ENCODE measurements at regions not wholly inside any gene's neighbourhood (a gene's known extent, or its start where the extent isn't known, plus 50 kb on each side); places are given as distances from the start of the nearest gene placed in this dataset.

GRCh38 chr5:27208051-27208450 is 169.7 kb upstream of the CDH9 start:
- H3K9me3 ChIP-seq (ENCODE audit: insufficient read depth, low read length, severe bottlenecking), result peaks cover 6% of the 10 kb centered on the region

GRCh38 chr5:27191786-27192510 is 153.6 kb upstream of the CDH9 start:
- Histone ChIP-seq H3K4me2 (ENCODE audit: insufficient read depth, low read length) (no peak overlapping the region), H2AFZ (ENCODE audit: low read depth, low read length) (no peak overlapping the region), H3K79me2 (ENCODE audit: insufficient read depth, low read length) (no peaks in the 10 kb centered on the region), H3K4me3 (ENCODE audit: low read depth in 1 of 2, low read length in 2 of 2) (no peak overlapping the region), H3K4me1 (ENCODE audit: insufficient read depth, low read length) (no peaks in the 10 kb centered on the region), H3K27ac (ENCODE audit: low read length) (no peak overlapping the region), H3K9ac (ENCODE audit: low read depth, low read length) (no peak overlapping the region), H3K36me3 (ENCODE audit: insufficient read depth, low read length) (no peaks in the 10 kb centered on the region), H4K20me1 (ENCODE audit: insufficient read depth, low read length) (no peaks in the 10 kb centered on the region), H3K27me3 (ENCODE audit: insufficient read depth, low read length, poor library complexity) (no peaks in the 10 kb centered on the region), H3K9me3 (ENCODE audit: insufficient read depth, low read length, severe bottlenecking) (no peaks in the 10 kb centered on the region)
- TF ChIP-seq, protein P1, sequence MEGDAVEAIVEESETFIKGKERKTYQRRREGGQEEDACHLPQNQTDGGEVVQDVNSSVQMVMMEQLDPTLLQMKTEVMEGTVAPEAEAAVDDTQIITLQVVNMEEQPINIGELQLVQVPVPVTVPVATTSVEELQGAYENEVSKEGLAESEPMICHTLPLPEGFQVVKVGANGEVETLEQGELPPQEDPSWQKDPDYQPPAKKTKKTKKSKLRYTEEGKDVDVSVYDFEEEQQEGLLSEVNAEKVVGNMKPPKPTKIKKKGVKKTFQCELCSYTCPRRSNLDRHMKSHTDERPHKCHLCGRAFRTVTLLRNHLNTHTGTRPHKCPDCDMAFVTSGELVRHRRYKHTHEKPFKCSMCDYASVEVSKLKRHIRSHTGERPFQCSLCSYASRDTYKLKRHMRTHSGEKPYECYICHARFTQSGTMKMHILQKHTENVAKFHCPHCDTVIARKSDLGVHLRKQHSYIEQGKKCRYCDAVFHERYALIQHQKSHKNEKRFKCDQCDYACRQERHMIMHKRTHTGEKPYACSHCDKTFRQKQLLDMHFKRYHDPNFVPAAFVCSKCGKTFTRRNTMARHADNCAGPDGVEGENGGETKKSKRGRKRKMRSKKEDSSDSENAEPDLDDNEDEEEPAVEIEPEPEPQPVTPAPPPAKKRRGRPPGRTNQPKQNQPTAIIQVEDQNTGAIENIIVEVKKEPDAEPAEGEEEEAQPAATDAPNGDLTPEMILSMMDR (IDR thresholded peaks at IDR 0.05; ENCODE audit: borderline replicate concordance, extremely low read depth, low read length, poor library complexity, severe bottlenecking), result no peak
- no peak for TF ChIP-seq EZH2 (IDR thresholded peaks at IDR 0.05; ENCODE audit: borderline replicate concordance, low read depth, low read length, severe bottlenecking)
- no peak for DNase-seq
- ATAC-seq (ENCODE audit: insufficient read depth, low read depth), result no peak

More at GRCh38 chr5:27208051-27208450, 169.7 kb upstream of the CDH9 start:
- Histone ChIP-seq H3K27ac (ENCODE audit: low read length) (no peak overlapping the region), H3K4me1 (ENCODE audit: insufficient read depth, low read length) (no peaks in the 10 kb centered on the region), H2AFZ (ENCODE audit: low read depth, low read length) (no peak overlapping the region), H3K36me3 (ENCODE audit: insufficient read depth, low read length) (no peaks in the 10 kb centered on the region), H3K79me2 (ENCODE audit: insufficient read depth, low read length) (no peaks in the 10 kb centered on the region), H3K9ac (ENCODE audit: low read depth, low read length) (no peak overlapping the region), H3K4me2 (ENCODE audit: insufficient read depth, low read length) (no peak overlapping the region), H3K4me3 (ENCODE audit: low read depth in 1 of 2, low read length in 2 of 2) (no peak overlapping the region), H3K27me3 (ENCODE audit: insufficient read depth, low read length, poor library complexity) (no peaks in the 10 kb centered on the region), H4K20me1 (ENCODE audit: insufficient read depth, low read length) (no peaks in the 10 kb centered on the region)
- no peak for DNase-seq
- TF ChIP-seq, protein P1 (IDR thresholded peaks at IDR 0.05; ENCODE audit: borderline replicate concordance, extremely low read depth, low read length, poor library complexity, severe bottlenecking), result no peak
- no peak for TF ChIP-seq EZH2 (IDR thresholded peaks at IDR 0.05; ENCODE audit: borderline replicate concordance, low read depth, low read length, severe bottlenecking)
- ATAC-seq (ENCODE audit: insufficient read depth, low read depth), result no peak

GRCh38 chr5:27172693-27173092 is 134.3 kb upstream of the CDH9 start:
- no peaks in the 10 kb centered on the region for H3K4me1 ChIP-seq (ENCODE audit: insufficient read depth, low read length)
- H3K9ac ChIP-seq (ENCODE audit: low read depth, low read length), result no peak overlapping the region
- H3K36me3 ChIP-seq (ENCODE audit: insufficient read depth, low read length), result no peaks in the 10 kb centered on the region
- H3K79me2 ChIP-seq (ENCODE audit: insufficient read depth, low read length), result no peaks in the 10 kb centered on the region
- H2AFZ ChIP-seq (ENCODE audit: low read depth, low read length), result no peak overlapping the region
- TF ChIP-seq, protein P1 (IDR thresholded peaks at IDR 0.05; ENCODE audit: borderline replicate concordance, extremely low read depth, low read length, poor library complexity, severe bottlenecking), result no peak
- no peak for TF ChIP-seq EZH2 (IDR thresholded peaks at IDR 0.05; ENCODE audit: borderline replicate concordance, low read depth, low read length, severe bottlenecking)
- H3K27ac ChIP-seq (ENCODE audit: low read length), result no peak overlapping the region
- no peak overlapping the region for H3K4me2 ChIP-seq (ENCODE audit: insufficient read depth, low read length)
- no peaks in the 10 kb centered on the region for H3K9me3 ChIP-seq (ENCODE audit: insufficient read depth, low read length, severe bottlenecking)
- no peaks in the 10 kb centered on the region for H3K27me3 ChIP-seq (ENCODE audit: insufficient read depth, low read length, poor library complexity)
- no peaks in the 10 kb centered on the region for H4K20me1 ChIP-seq (ENCODE audit: insufficient read depth, low read length)
- no peak overlapping the region for H3K4me3 ChIP-seq (ENCODE audit: low read depth in 1 of 2, low read length in 2 of 2)
- no peak for DNase-seq
- ATAC-seq (ENCODE audit: insufficient read depth, low read depth), result no peak

Data from DND-41 (cell line).